Heart left ventricle (tissue), 13 donors: ENCODE measurements at regions not wholly inside any gene's neighbourhood (a gene's known extent, or its start where the extent isn't known, plus 50 kb on each side); places are given as distances from the start of the nearest gene placed in this dataset.

Experiments used
- CTCF ChIP-seq, 12 donors: fragments of 200-600 bp; sonication (generic) in 4 of 12; IDR thresholded peaks; one replicate each; pipeline versions ENCODE4 v1.5.0 to v1.8.0; 2018 to 2022; ENCODE audit warnings: antibody characterized with exemption in 12 of 12, mild to moderate bottlenecking in 5 of 12
- POLR2A ChIP-seq, 2 donors: fragments of 450-650 bp; IDR thresholded peaks; one replicate each; pipeline ENCODE4 v1.6.1; 2017; ENCODE audit warnings: antibody characterized with exemption in 2 of 2, mild to moderate bottlenecking in 2 of 2, moderate library complexity in 2 of 2
- donor health status: ischemic (EF 13 %, LVEDD 7.1; RV severe dilation, severe dysfunction).
- donor health status: DM: no; HTN: yes; CAD: no.
- donor health status: DM: no; HTN: no; CAD: no.
- donor health status: ischemic (EF 25% LVEDD 6.9; RV normal size, moderate dysfunction).
- donor health status: ischemic (EF 25% LVEDD 5.7; RV mildly dilated, moderate dysfunction).
- donor health status: ischemic (EF 35%, LVEDD 5.7; RV mildly dilated, moderate dysfunction).
- donor health status: nonischemic (EF 11% LVEDD 7.7; RV severe dilation, severe dysfunction).
- donor health status: DM: yes; HTN: yes; CAD: no.
- donor health status: PGD.
- donor health status: ischemic (EF 29% LVEDD 5.4; RV normal size, mild dysfunction).
- donor health status: nonischemic (EF 23%, LVEDD 6.1; RV moderate dilation, normal function).

- TF ChIP-seq POLR2A (IDR thresholded peaks at IDR 0.05), result no peak
- TF ChIP-seq CTCF (IDR thresholded peaks at IDR 0.05), result no peak
Measured at GRCh38 chr3:109242187-109242523, 74.2 kb downstream of the DPPA2 start.
